ENCODE measurements at regions not wholly inside any gene's neighbourhood (a gene's known extent, or its start where the extent isn't known, plus 50 kb on each side); places are given as distances from the start of the nearest gene placed in this dataset.

DNA sequence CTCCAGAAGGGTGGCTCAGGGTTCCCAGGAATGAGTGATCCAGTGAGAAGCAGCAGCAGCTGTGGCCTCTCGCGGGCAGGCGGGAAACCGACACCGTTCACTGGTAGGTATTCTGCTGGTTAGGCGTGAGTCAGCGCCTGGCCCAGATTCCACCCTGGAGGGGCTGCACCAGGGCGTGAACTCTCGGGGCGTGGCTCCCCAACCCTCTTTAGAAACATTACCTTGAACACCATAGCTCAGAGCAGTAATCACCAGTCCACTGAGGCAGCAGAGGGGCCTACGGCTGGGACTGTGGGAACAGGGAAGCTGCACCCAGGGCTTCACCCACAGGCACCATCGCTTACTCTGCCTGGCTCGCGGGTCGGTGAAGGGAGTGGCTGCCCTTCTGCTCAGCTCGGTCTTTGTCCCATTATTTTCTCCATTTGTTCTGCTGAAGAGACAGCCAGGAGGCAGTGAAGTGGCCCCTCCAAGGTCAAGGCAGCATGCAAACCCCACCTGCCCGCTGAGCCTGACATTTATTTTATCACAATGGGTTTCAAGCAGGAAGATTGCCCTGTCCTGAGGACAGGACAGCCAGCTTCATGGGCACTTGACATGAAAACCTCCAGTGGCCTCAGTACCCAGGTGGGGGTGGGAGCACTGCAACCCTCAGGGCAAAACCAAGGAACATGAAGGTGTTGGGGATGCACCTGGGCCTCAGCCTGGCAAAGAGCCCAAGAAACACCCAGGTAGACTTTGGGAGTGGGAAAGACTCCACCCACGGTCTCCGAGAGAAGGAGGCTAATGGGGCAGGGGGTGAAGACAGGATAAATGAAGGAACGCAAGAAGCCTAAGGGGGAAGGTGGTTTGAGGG, 51.0 kb upstream of the CD93 start:
- 95% methylated on average over 19 of the region's 20 CpGs for WGBS (ENCODE audit: insufficient coverage)
- Histone ChIP-seq H4K20me1 (ENCODE audit: control insufficient read depth, insufficient read depth, low read length, poor library complexity, severe bottlenecking) (no peaks in the 10 kb centered on the region), H3K36me3 (replicated peaks in 1 of 2; ENCODE audit: control extremely low read depth in 1 of 2, control insufficient read depth in 1 of 2, extremely low read depth in 1 of 2, insufficient read depth in 2 of 2, low read length in 1 of 2) (no peaks in the 10 kb centered on the region), H3K9me3 (ENCODE audit: control extremely low read depth in 1 of 3, control insufficient read depth in 2 of 3, insufficient read depth in 1 of 3, low read length in 2 of 3) (peaks cover 0 to 3% (median 0%) of the 10 kb centered on the region in 3 donors), H3K9ac (ENCODE audit: low read length) (no peak overlapping the region), H2AFZ (ENCODE audit: insufficient read depth, low read depth, low read length, poor library complexity, severe bottlenecking) (no peak overlapping the region), H3K4me3 (ENCODE audit: control extremely low read depth in 1 of 5, extremely low read depth in 1 of 5, insufficient read depth in 1 of 5, low read depth in 2 of 5, low read length in 4 of 5) (no peak overlapping the region), H3K79me2 (ENCODE audit: control insufficient read depth, insufficient read depth, low read length) (no peaks in the 10 kb centered on the region), H3K27ac (ENCODE audit: low read length in 2 of 2) (no peak overlapping the region), H3K4me2 (replicated peaks; ENCODE audit: low read depth, low read length, poor library complexity, severe bottlenecking) (no peak overlapping the region), H3K27me3 (replicated peaks in 1 of 4; ENCODE audit: control extremely low read depth in 1 of 4, control insufficient read depth in 3 of 4, insufficient read depth in 4 of 4, low read length in 3 of 4) (no peaks in the 10 kb centered on the region), H3K4me1 (ENCODE audit: control insufficient read depth in 2 of 2, insufficient read depth in 2 of 2, low read length in 2 of 2) (peaks cover 0 to 3% of the 10 kb centered on the region in 2 donors)
- POLR2A ChIA-PET, result no interaction called here
- peaks cover 1% of the 10 kb centered on the region for H3K4me1 Mint-ChIP-seq
- no peak for TF ChIP-seq EZH2 (IDR thresholded peaks at IDR 0.05; ENCODE audit: borderline replicate concordance, insufficient read depth, low read depth, low read length, poor library complexity, severe bottlenecking)
- TF ChIP-seq, protein P1, sequence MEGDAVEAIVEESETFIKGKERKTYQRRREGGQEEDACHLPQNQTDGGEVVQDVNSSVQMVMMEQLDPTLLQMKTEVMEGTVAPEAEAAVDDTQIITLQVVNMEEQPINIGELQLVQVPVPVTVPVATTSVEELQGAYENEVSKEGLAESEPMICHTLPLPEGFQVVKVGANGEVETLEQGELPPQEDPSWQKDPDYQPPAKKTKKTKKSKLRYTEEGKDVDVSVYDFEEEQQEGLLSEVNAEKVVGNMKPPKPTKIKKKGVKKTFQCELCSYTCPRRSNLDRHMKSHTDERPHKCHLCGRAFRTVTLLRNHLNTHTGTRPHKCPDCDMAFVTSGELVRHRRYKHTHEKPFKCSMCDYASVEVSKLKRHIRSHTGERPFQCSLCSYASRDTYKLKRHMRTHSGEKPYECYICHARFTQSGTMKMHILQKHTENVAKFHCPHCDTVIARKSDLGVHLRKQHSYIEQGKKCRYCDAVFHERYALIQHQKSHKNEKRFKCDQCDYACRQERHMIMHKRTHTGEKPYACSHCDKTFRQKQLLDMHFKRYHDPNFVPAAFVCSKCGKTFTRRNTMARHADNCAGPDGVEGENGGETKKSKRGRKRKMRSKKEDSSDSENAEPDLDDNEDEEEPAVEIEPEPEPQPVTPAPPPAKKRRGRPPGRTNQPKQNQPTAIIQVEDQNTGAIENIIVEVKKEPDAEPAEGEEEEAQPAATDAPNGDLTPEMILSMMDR (IDR thresholded peaks at IDR 0.05), result no peak
- no peaks in the 10 kb centered on the region for H3K9me3 Mint-ChIP-seq (ENCODE audit: insufficient read depth)
- no peak overlapping the region for H3K4me3 Mint-ChIP-seq
- no peaks in the 10 kb centered on the region for H3K27me3 Mint-ChIP-seq
- CTCF ChIA-PET, result no interaction called here
- H3K27ac Mint-ChIP-seq, result no peak overlapping the region
- no peak for DNase-seq
- intact Hi-C loops (cut with micrococcal nuclease), result no loop called here
- no peak for ATAC-seq (ENCODE audit: low read depth)
